ENCODE measurements at regions not wholly inside any gene's neighbourhood (a gene's known extent, or its start where the extent isn't known, plus 50 kb on each side); places are given as distances from the start of the nearest gene placed in this dataset.

DNA sequence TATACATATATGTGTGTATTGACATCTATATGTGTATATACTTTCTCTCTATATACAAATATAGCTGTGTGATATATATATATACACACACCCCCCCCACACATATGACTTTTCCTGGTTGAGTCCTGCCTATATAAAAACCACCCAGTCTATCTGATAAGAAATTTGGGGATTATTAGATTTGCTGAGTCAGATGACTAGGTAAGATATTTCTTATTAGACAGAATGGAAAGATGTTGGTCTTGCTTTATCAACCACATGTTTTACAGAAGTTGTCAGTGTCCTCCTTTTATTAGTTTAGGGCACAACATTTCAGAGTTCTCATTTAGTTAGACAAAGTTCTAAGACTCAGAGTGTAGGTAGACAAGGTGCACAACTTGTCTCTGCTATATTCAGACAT, 953.3 kb downstream of the METTL15 start:
- TF ChIP-seq, protein P1, sequence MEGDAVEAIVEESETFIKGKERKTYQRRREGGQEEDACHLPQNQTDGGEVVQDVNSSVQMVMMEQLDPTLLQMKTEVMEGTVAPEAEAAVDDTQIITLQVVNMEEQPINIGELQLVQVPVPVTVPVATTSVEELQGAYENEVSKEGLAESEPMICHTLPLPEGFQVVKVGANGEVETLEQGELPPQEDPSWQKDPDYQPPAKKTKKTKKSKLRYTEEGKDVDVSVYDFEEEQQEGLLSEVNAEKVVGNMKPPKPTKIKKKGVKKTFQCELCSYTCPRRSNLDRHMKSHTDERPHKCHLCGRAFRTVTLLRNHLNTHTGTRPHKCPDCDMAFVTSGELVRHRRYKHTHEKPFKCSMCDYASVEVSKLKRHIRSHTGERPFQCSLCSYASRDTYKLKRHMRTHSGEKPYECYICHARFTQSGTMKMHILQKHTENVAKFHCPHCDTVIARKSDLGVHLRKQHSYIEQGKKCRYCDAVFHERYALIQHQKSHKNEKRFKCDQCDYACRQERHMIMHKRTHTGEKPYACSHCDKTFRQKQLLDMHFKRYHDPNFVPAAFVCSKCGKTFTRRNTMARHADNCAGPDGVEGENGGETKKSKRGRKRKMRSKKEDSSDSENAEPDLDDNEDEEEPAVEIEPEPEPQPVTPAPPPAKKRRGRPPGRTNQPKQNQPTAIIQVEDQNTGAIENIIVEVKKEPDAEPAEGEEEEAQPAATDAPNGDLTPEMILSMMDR (IDR thresholded peaks at IDR 0.05) = no peak
- no peak for TF ChIP-seq TCF7L2 (IDR thresholded peaks at IDR 0.05; ENCODE audit: low read depth, low read length)
